ENCODE measurements at regions not wholly inside any gene's neighbourhood (a gene's known extent, or its start where the extent isn't known, plus 50 kb on each side); places are given as distances from the start of the nearest gene placed in this dataset.

DNA sequence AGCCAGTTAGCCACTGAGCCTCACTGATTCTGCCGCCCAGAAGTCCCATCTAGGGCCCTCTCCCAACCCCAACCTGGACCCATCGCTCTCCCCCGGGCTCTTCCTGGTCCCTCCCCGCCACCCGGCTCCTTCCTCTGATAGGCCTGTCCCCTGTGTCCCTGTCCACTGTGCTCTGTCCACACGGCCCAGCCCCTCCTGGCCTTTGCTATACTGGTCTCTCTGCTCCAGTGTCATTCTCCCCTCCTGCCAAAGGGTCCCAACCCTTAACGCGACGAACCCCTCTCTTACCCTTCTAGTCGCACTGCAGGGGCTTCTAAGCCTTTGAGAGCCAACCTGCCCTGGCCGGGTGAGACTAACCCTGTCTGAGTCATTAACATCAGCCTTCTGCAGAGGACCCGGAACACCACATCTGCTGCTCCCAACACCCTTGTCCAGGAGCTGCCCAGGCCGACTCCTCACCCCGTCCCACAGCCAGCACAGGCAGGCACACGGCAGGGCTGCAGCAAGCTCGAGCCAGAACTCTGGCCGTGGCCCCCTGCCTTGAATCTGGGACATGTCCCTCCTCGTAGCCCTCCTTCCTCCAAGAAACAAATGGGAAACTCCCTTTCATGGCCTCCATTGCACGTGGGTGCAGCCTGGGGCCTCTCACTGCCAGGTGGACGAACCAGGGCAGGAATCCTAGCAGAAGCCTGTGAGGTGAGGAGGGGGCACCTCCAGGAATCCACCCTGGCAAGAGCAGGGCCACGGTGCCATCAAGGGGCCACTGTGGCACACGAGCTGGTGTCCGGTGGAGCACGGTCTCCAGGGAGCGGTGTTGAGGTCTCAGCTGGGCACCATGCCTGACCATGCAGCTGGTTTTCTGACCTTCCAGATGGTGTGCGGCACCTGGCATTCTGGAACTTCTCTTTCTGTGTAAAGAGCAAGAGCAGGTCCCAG is 140.9 kb upstream of the IQSEC1 start:
- Mint-ChIP-seq H3K27ac (no peak overlapping the region), H3K36me3 (ENCODE audit: low read depth) (no peaks in the 10 kb centered on the region)
- intact Hi-C loops (cut with micrococcal nuclease) = no loop called here

GRCh38 chr3:13213490-13213889 is 140.3 kb upstream of the IQSEC1 start:
- no peaks in the 10 kb centered on the region for H3K9me3 Mint-ChIP-seq
- H3K36me3 Mint-ChIP-seq (ENCODE audit: low read depth) = no peaks in the 10 kb centered on the region
- peaks cover 1% of the 10 kb centered on the region for H3K27me3 Mint-ChIP-seq
- H3K27ac Mint-ChIP-seq = no peak overlapping the region
- H3K4me3 Mint-ChIP-seq = no peak overlapping the region
- no peaks in the 10 kb centered on the region for H3K4me1 Mint-ChIP-seq (ENCODE audit: low read depth)
- intact Hi-C loops (cut with micrococcal nuclease) = no loop called here

More for the DNA sequence above, 140.9 kb upstream of the IQSEC1 start:
- H3K4me1 Mint-ChIP-seq (ENCODE audit: low read depth) = no peaks in the 10 kb centered on the region
- peaks cover 1% of the 10 kb centered on the region for H3K27me3 Mint-ChIP-seq
- no peak overlapping the region for H3K4me3 Mint-ChIP-seq
- H3K9me3 Mint-ChIP-seq = no peaks in the 10 kb centered on the region

DNA sequence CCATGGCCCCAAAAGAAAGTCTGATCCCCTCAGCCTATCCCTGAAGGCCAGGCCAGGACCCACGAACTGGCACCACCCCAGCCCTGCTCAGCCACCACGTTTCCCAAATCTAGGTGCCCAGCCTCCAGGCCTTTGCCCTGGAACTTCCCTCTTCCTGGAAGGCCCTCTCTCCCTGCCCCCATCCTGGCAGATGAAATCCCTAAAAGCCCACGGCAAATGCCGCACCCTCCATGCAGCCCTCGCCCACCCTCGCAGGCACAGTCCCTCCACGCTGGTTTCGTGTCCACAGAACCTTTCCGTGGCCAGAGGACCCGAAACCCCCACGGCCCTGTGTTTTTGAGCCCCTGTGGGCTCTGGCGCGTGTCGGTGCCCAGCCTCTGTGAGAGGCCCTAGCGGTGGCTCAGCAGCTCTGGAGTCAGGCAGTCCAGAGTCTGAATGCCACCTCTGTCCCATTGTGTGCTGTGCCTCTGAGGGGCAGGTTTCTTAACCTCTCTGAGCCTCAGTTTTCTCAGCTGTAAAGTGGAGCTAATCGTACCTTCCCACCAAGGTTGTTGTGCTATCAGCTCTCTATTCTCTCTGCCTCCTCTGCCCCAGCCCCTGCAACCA is 138.5 kb upstream of the IQSEC1 start:
- Mint-ChIP-seq H3K27me3 (peaks cover 11% of the 10 kb centered on the region), H3K4me1 (ENCODE audit: low read depth) (no peaks in the 10 kb centered on the region), H3K36me3 (ENCODE audit: low read depth) (no peaks in the 10 kb centered on the region), H3K4me3 (no peak overlapping the region), H3K9me3 (no peaks in the 10 kb centered on the region), H3K27ac (no peak overlapping the region)
- intact Hi-C loops (cut with micrococcal nuclease) = no loop called here

DNA sequence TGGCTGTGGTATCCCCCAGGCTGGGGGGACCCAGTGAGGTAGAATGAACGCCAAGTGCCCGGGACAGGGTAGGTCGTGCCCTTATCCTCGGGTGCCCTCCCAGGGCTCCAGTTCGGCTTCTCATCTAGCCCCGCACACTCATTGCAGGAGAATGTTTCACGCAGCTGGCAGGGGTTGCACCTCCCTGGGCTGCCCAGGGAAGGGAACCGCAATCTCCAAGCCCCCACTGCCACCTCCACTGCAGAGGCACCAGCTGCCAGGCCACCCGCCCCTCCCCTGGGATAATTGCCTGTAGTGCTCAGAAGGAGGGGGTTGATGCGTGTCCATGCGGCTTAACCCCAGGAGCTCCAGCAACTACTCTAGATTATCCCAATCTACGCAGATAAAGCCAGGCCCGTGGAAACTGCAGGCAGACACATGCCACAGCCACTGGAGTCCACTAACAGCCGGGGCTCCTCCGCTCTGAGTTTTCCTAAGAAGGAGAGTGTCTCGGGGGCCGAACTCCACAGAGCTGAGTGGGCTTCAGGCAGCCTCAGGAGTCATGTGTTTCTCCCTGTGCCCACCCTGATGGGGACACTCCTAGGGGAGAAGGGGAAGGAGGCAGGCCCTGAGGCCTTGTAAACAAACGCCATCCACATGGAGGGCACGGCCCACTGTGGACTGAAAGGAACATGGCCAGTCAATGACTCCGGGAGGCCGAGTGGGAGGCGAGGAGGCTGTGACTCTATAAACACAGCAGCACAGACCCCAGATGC is 137.2 kb upstream of the IQSEC1 start:
- Mint-ChIP-seq H3K27ac (no peak overlapping the region), H3K36me3 (ENCODE audit: low read depth) (no peaks in the 10 kb centered on the region)

DNA sequence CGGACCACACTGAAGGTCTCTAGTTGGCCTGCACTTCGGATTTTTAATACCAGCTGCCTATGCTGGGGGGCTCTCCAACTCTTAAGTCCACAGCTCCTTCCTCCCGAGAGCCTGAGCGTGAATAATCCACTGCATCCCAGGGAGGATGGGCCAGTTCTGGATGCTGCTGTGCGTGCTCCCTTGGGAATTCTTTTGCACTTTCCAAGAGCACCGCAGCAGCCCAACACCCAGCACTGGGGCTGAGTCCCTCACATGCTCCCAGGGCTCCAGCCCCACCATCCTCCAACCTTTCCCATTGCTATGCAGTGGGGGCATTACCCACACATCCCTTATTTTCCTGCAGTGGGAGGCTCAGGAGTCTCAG is 136.4 kb upstream of the IQSEC1 start:
- Mint-ChIP-seq H3K4me3 (no peak overlapping the region), H3K27me3 (peaks cover 26% of the 10 kb centered on the region)

More for the DNA sequence above, 137.2 kb upstream of the IQSEC1 start:
- H3K4me1 Mint-ChIP-seq (ENCODE audit: low read depth) = no peaks in the 10 kb centered on the region
- intact Hi-C loops (cut with micrococcal nuclease) = no loop called here
- H3K9me3 Mint-ChIP-seq = no peaks in the 10 kb centered on the region
- H3K27me3 Mint-ChIP-seq = peaks cover 18% of the 10 kb centered on the region
- H3K4me3 Mint-ChIP-seq = no peak overlapping the region

DNA sequence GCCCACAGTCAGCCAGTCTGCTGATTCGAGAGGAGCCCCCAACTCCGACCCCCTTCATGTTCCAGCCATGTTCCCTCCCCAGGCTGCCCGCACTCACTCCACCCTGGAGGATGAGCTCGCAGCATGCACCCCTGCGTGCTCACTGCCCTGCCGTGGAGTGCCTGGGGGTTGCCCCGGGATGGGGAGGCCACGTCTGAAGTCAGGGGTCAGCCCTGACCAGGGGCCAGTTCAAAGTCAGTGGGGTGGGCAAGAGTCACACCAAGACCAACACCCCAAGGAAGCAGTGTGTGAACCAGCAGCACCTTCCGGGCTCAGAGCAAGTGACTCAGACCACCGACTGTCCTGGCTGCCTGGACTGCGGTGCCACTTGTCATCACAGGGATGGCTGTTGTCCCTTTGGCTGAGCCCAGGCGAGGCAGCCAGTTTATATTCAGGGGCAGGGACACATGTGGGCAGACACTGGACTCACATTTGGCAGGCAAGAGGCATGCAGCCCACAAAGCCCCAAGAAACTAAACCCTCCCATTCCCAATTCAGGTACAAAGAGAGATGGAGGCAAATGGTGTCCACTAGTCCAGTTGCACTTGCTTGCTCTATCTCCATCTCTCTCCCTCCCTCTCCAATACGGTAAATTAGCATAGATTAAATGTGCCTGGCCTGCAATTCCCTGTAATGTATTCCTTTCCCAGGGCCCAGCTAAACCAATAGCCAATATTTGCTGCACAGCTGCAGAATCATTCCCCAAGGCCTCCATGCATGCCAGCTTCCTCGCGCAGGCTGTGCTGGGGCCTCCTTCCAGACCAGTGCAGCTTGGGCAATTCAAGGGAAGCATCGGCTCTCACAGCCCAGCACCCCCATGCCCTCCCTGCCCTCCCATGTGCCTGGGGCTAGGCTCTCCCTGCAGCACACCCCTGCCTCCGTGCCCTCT is 135.7 kb upstream of the IQSEC1 start:
- peaks cover 32% of the 10 kb centered on the region for H3K27me3 Mint-ChIP-seq
- H3K4me3 Mint-ChIP-seq = no peak overlapping the region
- no peaks in the 10 kb centered on the region for H3K36me3 Mint-ChIP-seq (ENCODE audit: low read depth)
- intact Hi-C loops (cut with micrococcal nuclease) = no loop called here
- no peaks in the 10 kb centered on the region for H3K9me3 Mint-ChIP-seq
- peaks cover 6% of the 10 kb centered on the region for H3K4me1 Mint-ChIP-seq (ENCODE audit: low read depth)
- no peak overlapping the region for H3K27ac Mint-ChIP-seq

More for the DNA sequence above, 136.4 kb upstream of the IQSEC1 start:
- no peaks in the 10 kb centered on the region for H3K9me3 Mint-ChIP-seq
- no peak overlapping the region for H3K27ac Mint-ChIP-seq
- no peaks in the 10 kb centered on the region for H3K36me3 Mint-ChIP-seq (ENCODE audit: low read depth)
- intact Hi-C loops (cut with micrococcal nuclease) = no loop called here
- no peaks in the 10 kb centered on the region for H3K4me1 Mint-ChIP-seq (ENCODE audit: low read depth)

- no peaks in the 10 kb centered on the region for H3K36me3 Mint-ChIP-seq (ENCODE audit: low read depth)
- no peaks in the 10 kb centered on the region for H3K9me3 Mint-ChIP-seq
- intact Hi-C loops (cut with micrococcal nuclease) = no loop called here
- no peak overlapping the region for H3K27ac Mint-ChIP-seq
- peaks cover 7% of the 10 kb centered on the region for H3K4me1 Mint-ChIP-seq (ENCODE audit: low read depth)
- peaks cover 41% of the 10 kb centered on the region for H3K27me3 Mint-ChIP-seq
- H3K4me3 Mint-ChIP-seq = no peak overlapping the region
Measured at GRCh38 chr3:13207975-13208705, 134.9 kb upstream of the IQSEC1 start.

- Mint-ChIP-seq H3K36me3 (ENCODE audit: low read depth) (no peaks in the 10 kb centered on the region), H3K4me3 (no peak overlapping the region), H3K9me3 (no peaks in the 10 kb centered on the region), H3K27ac (no peak overlapping the region), H3K4me1 (ENCODE audit: low read depth) (peaks cover 7% of the 10 kb centered on the region), H3K27me3 (peaks cover 45% of the 10 kb centered on the region)
- intact Hi-C loops (cut with micrococcal nuclease) = no loop called here
Measured at GRCh38 chr3:13207578-13207922, 134.3 kb upstream of the IQSEC1 start.

GRCh38 chr3:13206799-13207577 is 133.8 kb upstream of the IQSEC1 start:
- H3K36me3 Mint-ChIP-seq (ENCODE audit: low read depth) = no peaks in the 10 kb centered on the region
- intact Hi-C loops (cut with micrococcal nuclease) = no loop called here

DNA sequence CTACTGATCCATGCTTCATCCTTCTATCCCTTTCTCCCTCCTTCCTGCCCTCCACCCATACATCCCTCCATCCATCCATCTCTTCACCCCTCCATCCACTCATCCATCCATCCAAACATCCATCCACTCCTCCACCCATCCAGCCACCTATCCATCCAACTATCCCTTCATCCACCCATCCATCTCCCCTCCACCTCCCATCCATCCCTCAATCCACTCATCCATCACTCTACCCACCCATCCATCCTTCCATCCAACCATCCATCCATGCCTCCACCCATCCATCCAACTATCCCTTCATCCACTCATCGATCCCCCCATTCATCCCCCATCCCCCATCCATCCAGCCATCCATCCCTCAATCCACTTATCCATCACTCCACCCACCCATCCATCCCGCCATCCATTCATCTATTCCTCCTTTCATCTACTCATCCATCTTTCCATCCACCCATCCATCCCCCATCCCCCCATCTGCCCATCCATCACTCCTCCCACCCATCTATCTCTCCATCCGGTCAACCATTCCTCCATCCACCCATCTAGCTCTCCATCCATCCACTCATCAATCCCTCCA is 132.4 kb upstream of the IQSEC1 start:
- no peak overlapping the region for H3K4me3 Mint-ChIP-seq
- H3K27ac Mint-ChIP-seq = no peak overlapping the region
- no peaks in the 10 kb centered on the region for H3K36me3 Mint-ChIP-seq (ENCODE audit: low read depth)
- H3K4me1 Mint-ChIP-seq (ENCODE audit: low read depth) = peaks cover 7% of the 10 kb centered on the region
- H3K27me3 Mint-ChIP-seq = peaks cover 55% of the 10 kb centered on the region
- no peaks in the 10 kb centered on the region for H3K9me3 Mint-ChIP-seq
- intact Hi-C loops (cut with micrococcal nuclease) = no loop called here

More at GRCh38 chr3:13206799-13207577, 133.8 kb upstream of the IQSEC1 start:
- Mint-ChIP-seq H3K27me3 (peaks cover 49% of the 10 kb centered on the region), H3K4me3 (no peak overlapping the region), H3K27ac (no peak overlapping the region), H3K9me3 (no peaks in the 10 kb centered on the region), H3K4me1 (ENCODE audit: low read depth) (peaks cover 7% of the 10 kb centered on the region)

- Mint-ChIP-seq H3K36me3 (ENCODE audit: low read depth) (no peaks in the 10 kb centered on the region), H3K9me3 (no peaks in the 10 kb centered on the region), H3K4me1 (ENCODE audit: low read depth) (peaks cover 7% of the 10 kb centered on the region), H3K27ac (no peak overlapping the region), H3K27me3 (peaks cover 66% of the 10 kb centered on the region), H3K4me3 (no peak overlapping the region)
- intact Hi-C loops (cut with micrococcal nuclease) = no loop called here
Measured at GRCh38 chr3:13204177-13204581, 130.9 kb upstream of the IQSEC1 start.
